Small intestine (tissue), 7 donors: ENCODE measurements at regions not wholly inside any gene's neighbourhood (a gene's known extent, or its start where the extent isn't known, plus 50 kb on each side); places are given as distances from the start of the nearest gene placed in this dataset.

ENCODE experiments used
- DNase-seq, 2 donors: peaks; one replicate each; pipeline versions ENCODE4 v3.0.0 to v3.0.0-alpha.2; 2013
- FAIRE-seq: peaks from 2 replicates; lab custom pipeline; 2012; peaks lifted over from hg19 to GRCh38; lab: Jason Lieb, UNC
- H3K27ac ChIP-seq, 3 donors: one replicate each; pipeline ENCODE4 v1.5.1; 2013; ENCODE audit warnings: low read length in 2 of 3, mild to moderate bottlenecking in 2 of 3, control low read depth in 1 of 3, inconsistent platforms in 1 of 3, low read depth in 1 of 3, moderate library complexity in 1 of 3
- H3K27me3 ChIP-seq, 3 donors: one replicate each; pipeline ENCODE4 v1.6.1; 2013; ENCODE audit warnings: low read length in 3 of 3, inconsistent platforms in 1 of 3; ENCODE audit not compliant: control insufficient read depth in 3 of 3, insufficient read depth in 3 of 3
- H3K36me3 ChIP-seq, 3 donors: one replicate each; pipeline ENCODE4 v1.6.1; 2013; ENCODE audit warnings: low read length in 3 of 3, inconsistent platforms in 1 of 3, low read depth in 1 of 3, mild to moderate bottlenecking in 1 of 3, moderate library complexity in 1 of 3; ENCODE audit not compliant: control insufficient read depth in 3 of 3, insufficient read depth in 2 of 3
- H3K4me1 ChIP-seq, 3 donors: one replicate each; pipeline ENCODE4 v1.6.1; 2013; ENCODE audit warnings: low read length in 2 of 3, inconsistent platforms in 1 of 3, low read depth in 1 of 3, mild to moderate bottlenecking in 1 of 3, moderate library complexity in 1 of 3; ENCODE audit not compliant: control insufficient read depth in 3 of 3, insufficient read depth in 2 of 3
- H3K4me3 ChIP-seq, 3 donors: one replicate each; pipeline ENCODE4 v1.5.1; 2013; ENCODE audit warnings: low read length in 3 of 3, control low read depth in 1 of 3, inconsistent platforms in 1 of 3, low read depth in 1 of 3, mild to moderate bottlenecking in 1 of 3, moderate library complexity in 1 of 3
- H3K9me3 ChIP-seq, 2 donors: one replicate each; pipeline ENCODE4 v1.6.1; 2013; ENCODE audit warnings: low read depth in 1 of 2, low read length in 1 of 2; ENCODE audit not compliant: control insufficient read depth in 2 of 2, insufficient read depth in 1 of 2
- WGBS, 3 donors: extraction: QIAGEN DNeasy Blood & Tissue Kit; methylation state at CpG; one replicate each; pipeline ENCODE4 v1.1.7; 2013; 5-methylcytosine and 5-hydroxymethylcytosine counted together
- donor health status: healthy with polysubstance abuse.
- donor health status: control.
- donor health status: control.
- donor health status: Bipolar disorder and iron deficiency.
- donor health status: healthy.

- FAIRE-seq = no peak
- no peaks in the 10 kb centered on the region for H3K9me3 ChIP-seq
- 78 to 90% (median 88%) methylated on average over 3 of the region's 3 CpGs for WGBS, 3 donors
Measured at GRCh38 chr22:47772864-47773263, 1010.4 kb downstream of the TBC1D22A start.

GRCh38 chr22:47769652-47770051 is 1007.2 kb downstream of the TBC1D22A start:
- WGBS, 3 donors = 83 to 87% (median 86%) methylated on average over 6 of the region's 6 CpGs
- H3K27ac ChIP-seq = no peak overlapping the region
- no peaks in the 10 kb centered on the region for H3K36me3 ChIP-seq
- no peaks in the 10 kb centered on the region for H3K4me1 ChIP-seq
- no peak for DNase-seq
- no peak for FAIRE-seq
- H3K27me3 ChIP-seq = no peaks in the 10 kb centered on the region
- H3K4me3 ChIP-seq = no peak overlapping the region
- H3K9me3 ChIP-seq = no peaks in the 10 kb centered on the region

More at GRCh38 chr22:47772864-47773263, 1010.4 kb downstream of the TBC1D22A start:
- H3K36me3 ChIP-seq = no peaks in the 10 kb centered on the region
- no peaks in the 10 kb centered on the region for H3K27me3 ChIP-seq
- no peaks in the 10 kb centered on the region for H3K4me1 ChIP-seq
- H3K4me3 ChIP-seq = no peak overlapping the region
- no peak for DNase-seq
- no peak overlapping the region for H3K27ac ChIP-seq

DNA sequence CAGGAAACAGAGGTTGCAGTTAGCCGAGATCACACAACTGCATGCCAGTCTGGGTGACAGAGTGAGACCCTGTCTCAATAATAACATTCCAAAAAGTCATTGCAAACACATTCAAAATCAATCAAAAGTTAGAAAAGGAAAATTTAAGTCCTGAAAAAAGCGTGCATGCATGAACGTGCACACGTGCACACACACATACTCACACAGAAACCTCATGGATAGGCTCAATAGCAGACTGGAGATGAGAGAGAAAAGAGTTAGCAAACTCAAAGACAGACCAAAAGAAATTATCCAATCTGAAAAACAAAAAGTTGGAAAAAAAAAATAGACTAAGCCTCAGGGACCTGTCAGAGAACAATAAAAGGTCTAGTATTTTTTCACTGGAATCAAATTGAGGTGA is 1005.6 kb downstream of the TBC1D22A start:
- FAIRE-seq (no peak), DNase-seq (no peak)
- H3K27ac ChIP-seq = no peak overlapping the region
- 87 to 91% (median 88%) methylated on average over 4 of the region's 4 CpGs for WGBS, 3 donors
- H3K36me3 ChIP-seq = no peaks in the 10 kb centered on the region
- no peaks in the 10 kb centered on the region for H3K27me3 ChIP-seq
- no peaks in the 10 kb centered on the region for H3K4me1 ChIP-seq
- H3K9me3 ChIP-seq = no peaks in the 10 kb centered on the region
- H3K4me3 ChIP-seq = no peak overlapping the region

- no peak overlapping the region for H3K4me3 ChIP-seq
- H3K36me3 ChIP-seq = no peaks in the 10 kb centered on the region
- DNase-seq = no peak
- no peaks in the 10 kb centered on the region for H3K9me3 ChIP-seq
- H3K27me3 ChIP-seq = no peaks in the 10 kb centered on the region
- no peak for FAIRE-seq
- 58 to 78% (median 66%) methylated on average over 5 of the region's 5 CpGs for WGBS, 3 donors
- H3K4me1 ChIP-seq = no peaks in the 10 kb centered on the region
- no peak overlapping the region for H3K27ac ChIP-seq
Measured at GRCh38 chr22:47767403-47767802, 1005.0 kb downstream of the TBC1D22A start.

DNA sequence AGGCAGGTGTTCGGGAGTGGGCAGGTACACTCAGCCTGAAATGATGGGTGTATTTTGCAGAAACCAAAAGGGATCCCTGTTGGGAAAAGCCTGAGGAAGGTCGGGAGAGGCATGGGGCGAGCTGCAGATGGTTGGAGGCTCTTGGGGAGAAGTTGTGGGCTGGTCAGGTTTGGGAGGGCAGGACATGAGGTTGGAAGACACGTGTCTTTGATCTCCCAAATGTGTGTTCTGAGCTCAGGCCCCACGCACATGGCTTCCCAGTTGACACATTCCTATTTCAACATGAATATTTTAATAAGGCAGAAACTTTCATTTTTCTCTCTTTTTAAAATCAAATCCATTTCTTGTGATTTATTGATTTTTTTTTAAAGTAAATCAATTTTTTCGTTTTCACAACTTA is 1003.3 kb downstream of the TBC1D22A start:
- H3K27ac ChIP-seq = no peak overlapping the region

GRCh38 chr22:47762141-47762540 is 999.7 kb downstream of the TBC1D22A start:
- 73 to 79% (median 78%) methylated on average over 3 of the region's 3 CpGs for WGBS, 3 donors
- no peak for DNase-seq
- no peaks in the 10 kb centered on the region for H3K9me3 ChIP-seq
- H3K36me3 ChIP-seq = no peaks in the 10 kb centered on the region
- H3K27me3 ChIP-seq = no peaks in the 10 kb centered on the region
- FAIRE-seq = no peak
- H3K4me3 ChIP-seq = no peak overlapping the region
- H3K4me1 ChIP-seq = no peaks in the 10 kb centered on the region
- no peak overlapping the region for H3K27ac ChIP-seq

More for the DNA sequence above, 1003.3 kb downstream of the TBC1D22A start:
- Histone ChIP-seq H3K27me3 (no peaks in the 10 kb centered on the region), H3K4me1 (no peaks in the 10 kb centered on the region), H3K9me3 (no peaks in the 10 kb centered on the region), H3K36me3 (no peaks in the 10 kb centered on the region), H3K4me3 (no peak overlapping the region)
- WGBS, 3 donors = 50 to 65% (median 55%) methylated on average over 6 of the region's 6 CpGs
- DNase-seq (no peak), FAIRE-seq (no peak)

- DNase-seq = no peak
- no peak for FAIRE-seq
- 57 to 83% (median 63%) methylated on average over 3 of the region's 3 CpGs for WGBS, 3 donors
- H3K9me3 ChIP-seq = no peaks in the 10 kb centered on the region
- no peak overlapping the region for H3K4me3 ChIP-seq
- no peak overlapping the region for H3K27ac ChIP-seq
- H3K4me1 ChIP-seq = no peaks in the 10 kb centered on the region
- no peaks in the 10 kb centered on the region for H3K27me3 ChIP-seq
- H3K36me3 ChIP-seq = no peaks in the 10 kb centered on the region
Measured at GRCh38 chr22:47759909-47760308, 997.5 kb downstream of the TBC1D22A start.

GRCh38 chr22:47757741-47758140 is 995.3 kb downstream of the TBC1D22A start:
- 49 to 85% (median 68%) methylated on average over 3 of the region's 3 CpGs for WGBS, 3 donors
- Histone ChIP-seq H3K27ac (no peak overlapping the region), H3K36me3 (no peaks in the 10 kb centered on the region), H3K9me3 (no peaks in the 10 kb centered on the region), H3K27me3 (no peaks in the 10 kb centered on the region), H3K4me3 (no peak overlapping the region), H3K4me1 (no peaks in the 10 kb centered on the region)
- FAIRE-seq (no peak), DNase-seq (no peak)

DNA sequence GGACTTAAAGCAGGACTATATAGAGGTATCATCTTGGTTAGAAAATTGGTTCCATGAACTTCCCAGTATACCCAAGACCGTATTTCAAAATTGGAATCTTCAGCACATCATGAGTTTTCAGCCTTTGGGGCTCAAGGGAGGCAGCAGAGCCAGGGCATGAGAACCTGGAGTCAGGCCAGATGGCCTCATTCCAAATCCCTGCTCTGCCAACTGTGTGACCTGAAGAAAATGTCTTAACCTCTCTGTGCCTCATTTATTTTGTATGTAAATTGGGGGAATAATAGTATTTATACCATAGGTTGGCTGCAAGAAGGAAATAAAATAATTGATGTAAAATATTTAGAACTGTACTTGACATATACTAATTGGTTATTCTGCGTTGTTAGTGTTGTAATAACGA is 987.6 kb downstream of the TBC1D22A start:
- Histone ChIP-seq H3K9me3 (no peaks in the 10 kb centered on the region), H3K4me1 (no peaks in the 10 kb centered on the region), H3K27me3 (no peaks in the 10 kb centered on the region), H3K36me3 (no peaks in the 10 kb centered on the region), H3K4me3 (no peak overlapping the region), H3K27ac (no peak overlapping the region)
- WGBS, 3 donors = 73 to 85% (median 78%) methylated on average over 3 of the region's 3 CpGs
- DNase-seq (no peak), FAIRE-seq (no peak)
